IMR-90 (cell line): ENCODE measurements at regions not wholly inside any gene's neighbourhood (a gene's known extent, or its start where the extent isn't known, plus 50 kb on each side); places are given as distances from the start of the nearest gene placed in this dataset.

Experiments
- ATAC-seq: fragments of 200-7000 bp; cut with Tn5 transposase; 2 replicates; pipeline ENCODE4 v1.9.1; 2020; ENCODE audit warnings: low read depth, mild to moderate bottlenecking, moderate library complexity
- BruUV-seq: library from RNA; stranded (reverse); fragments of 400-500 nt; replicated peaks from 2 replicates; lab custom pipeline; 2021; lab: Mats Ljungman, UMichigan
- CTCF ChIA-PET: fragments of 300-600 bp; formaldehyde crosslinking; extraction: SDS; loops from one replicate; lab custom pipeline; 2021; ENCODE audit warnings: antibody characterized with exemption; lab: Yijun Ruan, JAX
- POLR2A ChIA-PET: fragments of 300-600 bp; sonication (Branson Sonifier 250); formaldehyde crosslinking; loops from one replicate; lab custom pipeline; 2022; ENCODE audit warnings: antibody characterized with exemption; ENCODE audit not compliant: unreplicated experiment; lab: Charles Lee
- DNase-seq: peaks from one replicate; pipeline ENCODE4 v3.0.0; 2013
- H2AFZ ChIP-seq: replicated peaks from 2 replicates; pipeline ENCODE3; 2013; ENCODE audit warnings: low read length, mild to moderate bottlenecking; ENCODE audit not compliant: poor library complexity
- H2AK5ac ChIP-seq: 2 replicates; pipeline ENCODE4 v1.6.1; 2013; ENCODE audit warnings: low read depth, low read length, inconsistent platforms
- H2AK9ac ChIP-seq: replicated peaks from 2 replicates; pipeline ENCODE3; 2013; ENCODE audit warnings: mild to moderate bottlenecking, low read depth, low read length, moderate library complexity; ENCODE audit not compliant: poor library complexity
- H2BK120ac ChIP-seq: 2 replicates; pipeline ENCODE4 v1.6.1; 2013; ENCODE audit warnings: low read depth, low read length, inconsistent platforms
- H2BK15ac ChIP-seq: 3 replicates; pipeline ENCODE4 v1.6.1; 2013; ENCODE audit warnings: low read depth, low read length, inconsistent platforms
- H2BK20ac ChIP-seq: 2 replicates; pipeline ENCODE4 v1.6.1; 2013; ENCODE audit warnings: low read depth, mild to moderate bottlenecking, inconsistent platforms, low read length, moderate library complexity
- H2BK5ac ChIP-seq: 2 replicates; pipeline ENCODE4 v1.6.1; 2013; ENCODE audit warnings: mild to moderate bottlenecking, low read depth, low read length, inconsistent platforms; ENCODE audit not compliant: poor library complexity, severe bottlenecking
- H3K14ac ChIP-seq: replicated peaks from 2 replicates; pipeline ENCODE4 v1.6.1; 2013; ENCODE audit warnings: low read depth, low read length, inconsistent platforms
- H3K18ac ChIP-seq: 2 replicates; pipeline ENCODE4 v1.6.1; 2013; ENCODE audit warnings: low read depth, low read length, control low read depth
- H3K23ac ChIP-seq: 2 replicates; pipeline ENCODE4 v1.6.1; 2013; ENCODE audit warnings: low read depth, low read length, inconsistent platforms
- H3K27ac ChIP-seq: 2 replicates; pipeline ENCODE4 v1.5.1; 2013; ENCODE audit warnings: mild to moderate bottlenecking, control low read depth, low read length; ENCODE audit not compliant: insufficient read depth
- H3K27me3 ChIP-seq: 2 replicates; pipeline ENCODE4 v1.6.1; 2013; ENCODE audit warnings: low read length; ENCODE audit not compliant: control insufficient read depth, insufficient read depth
- H3K36me3 ChIP-seq: 2 replicates; pipeline ENCODE4 v1.6.1; 2013; ENCODE audit warnings: low read length, mixed read lengths; ENCODE audit not compliant: control insufficient read depth, insufficient read depth
- H3K4ac ChIP-seq: 2 replicates; pipeline ENCODE4 v1.6.1; 2013; ENCODE audit warnings: low read depth, low read length, inconsistent platforms
- H3K4me1 ChIP-seq: 2 replicates; pipeline ENCODE4 v1.6.1; 2013; ENCODE audit warnings: low read length, mixed read lengths; ENCODE audit not compliant: control insufficient read depth, insufficient read depth
- H3K4me2 ChIP-seq: 2 replicates; pipeline ENCODE4 v1.6.1; 2013; ENCODE audit warnings: low read depth, mild to moderate bottlenecking, control low read depth, low read length, moderate library complexity
- H3K4me3 ChIP-seq: 2 replicates; pipeline ENCODE4 v1.5.1; 2013; ENCODE audit warnings: low read depth, mild to moderate bottlenecking, control low read depth, low read length, moderate library complexity; ENCODE audit not compliant: insufficient read depth
- H3K56ac ChIP-seq: 2 replicates; pipeline ENCODE4 v1.6.1; 2013; ENCODE audit warnings: low read length, inconsistent platforms; ENCODE audit not compliant: insufficient read depth; ENCODE audit errors: extremely low read depth
- H3K79me1 ChIP-seq, 2 experiments: 2 replicates each; pipeline ENCODE4 v1.6.1; 2013; ENCODE audit warnings: low read length in 2 of 2, inconsistent platforms in 1 of 2, low read depth in 1 of 2
- H3K9ac ChIP-seq: 2 replicates; pipeline ENCODE4 v1.6.1; 2013; ENCODE audit warnings: low read depth, low read length, control low read depth
- H3K9me1 ChIP-seq: 2 replicates; pipeline ENCODE4 v1.6.1; 2013; ENCODE audit warnings: low read length, inconsistent platforms; ENCODE audit not compliant: insufficient read depth
- H3K9me3 ChIP-seq: 2 replicates; pipeline ENCODE4 v1.6.1; 2013; ENCODE audit warnings: low read length; ENCODE audit not compliant: control insufficient read depth, insufficient read depth
- H4K20me1 ChIP-seq: 2 replicates; pipeline ENCODE4 v1.6.1; 2013; ENCODE audit warnings: low read length, inconsistent platforms; ENCODE audit not compliant: insufficient read depth
- H4K5ac ChIP-seq: 2 replicates; pipeline ENCODE4 v1.6.1; 2013; ENCODE audit warnings: mild to moderate bottlenecking, low read depth, low read length, control low read depth
- H4K8ac ChIP-seq, 2 experiments: 2 replicates each; pipeline ENCODE4 v1.6.1; 2013; ENCODE audit warnings: low read depth in 2 of 2, low read length in 2 of 2, control low read depth in 1 of 2, inconsistent platforms in 1 of 2
- H4K91ac ChIP-seq: 2 replicates; pipeline ENCODE4 v1.6.1; 2013; ENCODE audit warnings: low read depth, low read length, inconsistent platforms; ENCODE audit not compliant: insufficient read depth
- BHLHE40 ChIP-seq: fragments of 150-350 bp; IDR thresholded peaks from 2 replicates; pipeline ENCODE4 v1.6.1; 2016; ENCODE audit warnings: mild to moderate bottlenecking, low read depth, low read length
- CEBPB ChIP-seq: IDR thresholded peaks from 2 replicates; pipeline ENCODE4 v1.6.1; 2012; ENCODE audit warnings: low read depth, low read length, improper control_type of control experiment
- CHD1 ChIP-seq: IDR thresholded peaks from 2 replicates; pipeline ENCODE4 v1.6.1; 2012; ENCODE audit warnings: low read depth, low read length, improper control_type of control experiment
- CTCF ChIP-seq: conservative IDR thresholded peaks from 2 replicates; pipeline ENCODE4 v1.5.1; 2012; ENCODE audit warnings: mild to moderate bottlenecking, low read depth, low read length, improper control_type of control experiment
- ELK1 ChIP-seq: fragments of 150-350 bp; IDR thresholded peaks from 2 replicates; pipeline ENCODE4 v1.6.1; 2016; ENCODE audit warnings: low read depth, mild to moderate bottlenecking, low read length, moderate library complexity, borderline replicate concordance
- FOS ChIP-seq: fragments of 150-350 bp; IDR thresholded peaks from 2 replicates; pipeline ENCODE4 v1.6.1; 2016; ENCODE audit warnings: low read depth, low read length
- MAFK ChIP-seq: IDR thresholded peaks from 2 replicates; pipeline ENCODE4 v1.6.1; 2012; ENCODE audit warnings: low read depth, low read length, improper control_type of control experiment
- MXI1 ChIP-seq: IDR thresholded peaks from 2 replicates; pipeline ENCODE4 v1.6.1; 2012; ENCODE audit warnings: low read depth, mild to moderate bottlenecking, low read length, moderate library complexity, borderline replicate concordance
- RAD21 ChIP-seq: IDR thresholded peaks from 2 replicates; pipeline ENCODE4 v1.6.1; 2012; ENCODE audit warnings: low read length, improper control_type of control experiment
- RCOR1 ChIP-seq: IDR thresholded peaks from 2 replicates; pipeline ENCODE4 v1.6.1; 2012; ENCODE audit warnings: mild to moderate bottlenecking, low read length, improper control_type of control experiment; ENCODE audit not compliant: insufficient replicate concordance
- SMC3 ChIP-seq: fragments of 150-350 bp; IDR thresholded peaks from 2 replicates; pipeline ENCODE4 v1.6.1; 2016; ENCODE audit warnings: low read depth, mild to moderate bottlenecking, antibody characterized with exemption, low read length, moderate library complexity
- WGBS, 2 experiments: methylation state at CpG; one replicate each; pipeline versions ENCODE4 v1.1.5 to v1.1.7; 2013; ENCODE audit warnings: missing lambda C conversion rate in 2 of 2; ENCODE audit not compliant: insufficient read length in 1 of 2; ENCODE audit errors: extremely low coverage in 2 of 2; 5-methylcytosine and 5-hydroxymethylcytosine counted together
- dilution Hi-C: fragments of 300-500 bp; cut with HindIII; formaldehyde crosslinking; loops from one replicate; pipeline ENCODE4 v1.14.3; 2018; ENCODE audit warnings: low sequenced_read_pairs; ENCODE audit not compliant: unreplicated experiment
- in situ Hi-C: fragments of 300-500 bp; cut with MboI; formaldehyde crosslinking; loops from 3 replicates; pipeline ENCODE4 v1.14.3; 2019; ENCODE audit warnings: low sequenced_read_pairs, inconsistent platforms, mixed read lengths
- intact Hi-C: fragments of 100-400 bp; cut with micrococcal nuclease; formaldehyde crosslinking; loops from 2 replicates; pipeline ENCODE4 v1.10.0; 2022

- in situ Hi-C loops (no loop called here), intact Hi-C loops (no loop called here), dilution Hi-C loops (no loop called here)
- Histone ChIP-seq H2BK5ac (no peak overlapping the region), H3K56ac (no peak overlapping the region), H3K27ac (no peak overlapping the region), H3K9me3 (no peaks in the 10 kb centered on the region), H2AFZ (no peak overlapping the region), H3K4me1 (no peaks in the 10 kb centered on the region), H3K79me1 (no peaks in the 10 kb centered on the region), H3K14ac (no peak overlapping the region), H3K18ac (no peak overlapping the region), H3K9ac (no peak overlapping the region), H2BK15ac (no peak overlapping the region), H4K5ac (no peak overlapping the region), H2BK120ac (no peak overlapping the region), H2AK5ac (no peak overlapping the region), H3K4me3 (no peak overlapping the region), H4K91ac (no peak overlapping the region), H3K23ac (no peak overlapping the region), H2BK20ac (no peak overlapping the region), H3K4ac (no peak overlapping the region), H3K36me3 (no peaks in the 10 kb centered on the region), H4K20me1 (no peaks in the 10 kb centered on the region), H4K8ac (no peak overlapping the region), H3K9me1 (no peaks in the 10 kb centered on the region), H3K27me3 (no peaks in the 10 kb centered on the region), H3K4me2 (no peak overlapping the region), H2AK9ac (no peak overlapping the region)
- no peak for ATAC-seq
- no TSS peak for BruUV-seq
- no CpG with 5 or more reads among the region's 2 CpGs for WGBS, 2 experiments
- ChIA-PET POLR2A (no interaction called here), CTCF (no interaction called here)
- peak; percentile 30 for DNase-seq
- no peak for TF ChIP-seq CEBPB
- no peak for TF ChIP-seq BHLHE40
- no peak for TF ChIP-seq ELK1
- no peak for TF ChIP-seq RCOR1
- TF ChIP-seq MXI1: no peak
- no peak for TF ChIP-seq FOS
- no peak for TF ChIP-seq MAFK
- no peak for TF ChIP-seq CHD1
- no peak for TF ChIP-seq RAD21
- no peak for TF ChIP-seq CTCF
- no peak for TF ChIP-seq SMC3
These were observed 181.2 kb upstream of the SNX7 start for GRCh38 chr1:98480271-98480670.
